HEK293T (cell line): ENCODE measurements at regions not wholly inside any gene's neighbourhood (a gene's known extent, or its start where the extent isn't known, plus 50 kb on each side); places are given as distances from the start of the nearest gene placed in this dataset.

ENCODE experiments used
- CTCF ChIA-PET: fragments of 350-600 bp; formaldehyde crosslinking; extraction: SDS; loops from one replicate; lab custom pipeline; 2021; ENCODE audit warnings: antibody characterized with exemption, inconsistent platforms; lab: Yijun Ruan, JAX
- POLR2A ChIA-PET: fragments of 350-600 bp; formaldehyde crosslinking; extraction: SDS; loops from one replicate; lab custom pipeline; 2020; ENCODE audit warnings: antibody characterized with exemption, inconsistent platforms; lab: Yijun Ruan, JAX
- DNase-seq: peaks from one replicate; pipeline ENCODE4 v3.0.0; 2012; ENCODE audit warnings: mixed read lengths; ENCODE audit errors: extremely low spot score
- ARNT ChIP-seq: fragments of 450-650 bp; IDR thresholded peaks from 2 replicates; pipeline ENCODE4 v1.6.1; 2017; ENCODE audit warnings: mild to moderate bottlenecking
- BHLHE40 ChIP-seq: fragments of 450-650 bp; IDR thresholded peaks from 2 replicates; pipeline ENCODE4 v1.6.1; 2016; ENCODE audit warnings: mild to moderate bottlenecking, moderate library complexity, borderline replicate concordance
- CTBP1 ChIP-seq: fragments of 450-650 bp; IDR thresholded peaks from 2 replicates; pipeline ENCODE4 v1.6.1; 2016; ENCODE audit warnings: borderline replicate concordance
- ELF4 ChIP-seq: fragments of 450-650 bp; IDR thresholded peaks from 2 replicates; pipeline ENCODE4 v1.6.1; 2017; ENCODE audit warnings: antibody characterized with exemption
- FOXA1 ChIP-seq: fragments of 450-650 bp; IDR thresholded peaks from 2 replicates; pipeline ENCODE4 v1.6.1; 2016; ENCODE audit warnings: mild to moderate bottlenecking
- FOXK2 ChIP-seq: fragments of 450-650 bp; IDR thresholded peaks from 2 replicates; pipeline ENCODE4 v1.6.1; 2016; ENCODE audit warnings: mild to moderate bottlenecking
- FOXM1 ChIP-seq: fragments of 450-650 bp; IDR thresholded peaks from 2 replicates; pipeline ENCODE4 v1.6.1; 2017; ENCODE audit warnings: mild to moderate bottlenecking, borderline replicate concordance
- HDGF ChIP-seq: fragments of 450-650 bp; IDR thresholded peaks from 2 replicates; pipeline ENCODE4 v1.6.1; 2017; ENCODE audit warnings: antibody characterized with exemption, borderline replicate concordance
- L3MBTL2 ChIP-seq: fragments of 450-650 bp; conservative IDR thresholded peaks from 2 replicates; pipeline ENCODE4 v1.6.1; 2016; ENCODE audit warnings: mild to moderate bottlenecking
- LEF1 ChIP-seq: fragments of 450-650 bp; IDR thresholded peaks from 2 replicates; pipeline ENCODE4 v1.6.1; 2017; ENCODE audit warnings: mild to moderate bottlenecking, borderline replicate concordance
- NFRKB ChIP-seq: fragments of 450-650 bp; IDR thresholded peaks from 2 replicates; pipeline ENCODE4 v1.6.1; 2016; ENCODE audit warnings: mild to moderate bottlenecking, moderate library complexity
- SP1 ChIP-seq: fragments of 450-650 bp; IDR thresholded peaks from 2 replicates; pipeline ENCODE4 v1.6.1; 2017
- SUZ12 ChIP-seq: fragments of 450-650 bp; IDR thresholded peaks from 2 replicates; pipeline ENCODE4 v1.6.1; 2016; ENCODE audit warnings: mild to moderate bottlenecking
- TARDBP ChIP-seq: fragments of 450-650 bp; IDR thresholded peaks from 2 replicates; pipeline ENCODE4 v1.6.1; 2016
- ZNF384 ChIP-seq: fragments of 450-650 bp; IDR thresholded peaks from 2 replicates; pipeline ENCODE4 v1.6.1; 2016
- TF ChIP-seq, protein P1 (sequence below): fragments of 450-650 bp; IDR thresholded peaks from 2 replicates; pipeline ENCODE4 v1.6.1; 2016

DNA sequence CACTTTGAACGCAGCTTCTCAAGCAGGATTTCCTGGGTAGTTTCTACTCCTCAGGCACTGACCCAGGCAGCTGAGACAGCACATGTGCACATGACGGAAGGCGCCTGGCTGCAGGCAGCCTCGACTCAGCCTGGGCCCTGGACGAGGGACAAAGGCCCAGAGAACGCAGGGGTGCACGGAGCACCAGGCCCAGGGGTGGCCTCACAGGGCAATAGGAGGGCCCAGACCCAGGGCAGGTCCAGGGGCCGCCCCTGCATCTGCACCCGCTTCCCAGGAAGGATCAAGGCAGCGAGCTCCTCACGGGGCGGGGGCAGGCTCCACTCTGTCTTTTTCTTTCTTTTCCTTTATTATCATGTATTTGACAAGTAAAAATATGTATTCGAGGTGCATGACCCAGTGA, 208.4 kb downstream of the BRD1 start:
- ChIA-PET CTCF (no interaction called here), POLR2A (no interaction called here)
- no peak for DNase-seq
- TF ChIP-seq, protein P1, sequence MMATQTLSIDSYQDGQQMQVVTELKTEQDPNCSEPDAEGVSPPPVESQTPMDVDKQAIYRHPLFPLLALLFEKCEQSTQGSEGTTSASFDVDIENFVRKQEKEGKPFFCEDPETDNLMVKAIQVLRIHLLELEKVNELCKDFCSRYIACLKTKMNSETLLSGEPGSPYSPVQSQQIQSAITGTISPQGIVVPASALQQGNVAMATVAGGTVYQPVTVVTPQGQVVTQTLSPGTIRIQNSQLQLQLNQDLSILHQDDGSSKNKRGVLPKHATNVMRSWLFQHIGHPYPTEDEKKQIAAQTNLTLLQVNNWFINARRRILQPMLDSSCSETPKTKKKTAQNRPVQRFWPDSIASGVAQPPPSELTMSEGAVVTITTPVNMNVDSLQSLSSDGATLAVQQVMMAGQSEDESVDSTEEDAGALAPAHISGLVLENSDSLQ = no peak
- no peak for TF ChIP-seq TARDBP
- no peak for TF ChIP-seq FOXA1
- TF ChIP-seq FOXK2 = no peak
- no peak for TF ChIP-seq FOXM1
- TF ChIP-seq SP1 = no peak
- TF ChIP-seq LEF1 = no peak
- no peak for TF ChIP-seq ARNT
- TF ChIP-seq ZNF384 = no peak
- TF ChIP-seq BHLHE40 = no peak

GRCh38 chr22:49618677-49618953, 209.1 kb downstream of the BRD1 start:
- TF ChIP-seq NFRKB (no peak), L3MBTL2 (no peak), SUZ12 (no peak), ARNT (no peak), TARDBP (no peak), FOXK2 (no peak), CTBP1 (no peak), LEF1 (no peak), ZNF384 (no peak), HDGF (no peak), ELF4 (no peak), SP1 (no peak), FOXM1 (no peak)
- TF ChIP-seq, protein P1 = no peak
- ChIA-PET CTCF (no interaction called here), POLR2A (no interaction called here)

GRCh38 chr22:49617866-49618676, 209.6 kb downstream of the BRD1 start:
- TF ChIP-seq ZNF384 (no peak), BHLHE40 (no peak), SUZ12 (no peak), FOXA1 (no peak), ARNT (no peak), ELF4 (no peak), FOXM1 (no peak), LEF1 (no peak), CTBP1 (no peak), HDGF (no peak), SP1 (no peak), L3MBTL2 (no peak), NFRKB (no peak), FOXK2 (no peak), TARDBP (no peak)
- TF ChIP-seq, protein P1 = no peak
- POLR2A ChIA-PET = no interaction called here
- DNase-seq = no peak
- CTCF ChIA-PET = no interaction called here

More at GRCh38 chr22:49618677-49618953, 209.1 kb downstream of the BRD1 start:
- DNase-seq = no peak

DNA sequence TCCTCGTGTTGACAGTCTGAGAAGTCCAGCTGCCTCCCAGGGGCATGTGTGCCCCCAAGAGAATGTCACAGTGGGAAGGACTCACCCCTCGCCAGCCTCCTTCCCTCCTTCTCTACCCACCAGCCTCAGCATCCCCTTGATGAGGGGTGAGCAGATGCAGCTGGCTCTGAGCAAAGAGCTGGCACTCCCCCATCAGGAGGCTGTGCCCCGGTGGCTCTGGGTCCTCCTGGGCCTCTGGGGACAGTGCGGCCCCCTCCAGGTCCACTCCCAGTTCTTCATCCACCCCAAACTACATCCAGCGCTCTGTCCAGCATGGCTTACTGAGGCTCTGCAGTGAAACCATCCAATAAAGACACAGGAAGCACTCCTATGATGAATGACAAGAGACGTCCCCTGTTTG, 210.4 kb downstream of the BRD1 start:
- no peak for DNase-seq
- TF ChIP-seq TARDBP = no peak
- no peak for TF ChIP-seq FOXA1
- TF ChIP-seq BHLHE40 = no peak
- no peak for TF ChIP-seq ELF4
- TF ChIP-seq ZNF384 = no peak
- TF ChIP-seq NFRKB = no peak
- TF ChIP-seq FOXK2 = no peak
- TF ChIP-seq L3MBTL2 = no peak
- TF ChIP-seq HDGF = no peak
- TF ChIP-seq FOXM1 = no peak
- TF ChIP-seq LEF1 = no peak
- TF ChIP-seq, protein P1 = no peak
- TF ChIP-seq SP1 = no peak
- TF ChIP-seq ARNT = no peak
- no peak for TF ChIP-seq SUZ12
- no peak for TF ChIP-seq CTBP1
- ChIA-PET CTCF (no interaction called here), POLR2A (no interaction called here)

DNA sequence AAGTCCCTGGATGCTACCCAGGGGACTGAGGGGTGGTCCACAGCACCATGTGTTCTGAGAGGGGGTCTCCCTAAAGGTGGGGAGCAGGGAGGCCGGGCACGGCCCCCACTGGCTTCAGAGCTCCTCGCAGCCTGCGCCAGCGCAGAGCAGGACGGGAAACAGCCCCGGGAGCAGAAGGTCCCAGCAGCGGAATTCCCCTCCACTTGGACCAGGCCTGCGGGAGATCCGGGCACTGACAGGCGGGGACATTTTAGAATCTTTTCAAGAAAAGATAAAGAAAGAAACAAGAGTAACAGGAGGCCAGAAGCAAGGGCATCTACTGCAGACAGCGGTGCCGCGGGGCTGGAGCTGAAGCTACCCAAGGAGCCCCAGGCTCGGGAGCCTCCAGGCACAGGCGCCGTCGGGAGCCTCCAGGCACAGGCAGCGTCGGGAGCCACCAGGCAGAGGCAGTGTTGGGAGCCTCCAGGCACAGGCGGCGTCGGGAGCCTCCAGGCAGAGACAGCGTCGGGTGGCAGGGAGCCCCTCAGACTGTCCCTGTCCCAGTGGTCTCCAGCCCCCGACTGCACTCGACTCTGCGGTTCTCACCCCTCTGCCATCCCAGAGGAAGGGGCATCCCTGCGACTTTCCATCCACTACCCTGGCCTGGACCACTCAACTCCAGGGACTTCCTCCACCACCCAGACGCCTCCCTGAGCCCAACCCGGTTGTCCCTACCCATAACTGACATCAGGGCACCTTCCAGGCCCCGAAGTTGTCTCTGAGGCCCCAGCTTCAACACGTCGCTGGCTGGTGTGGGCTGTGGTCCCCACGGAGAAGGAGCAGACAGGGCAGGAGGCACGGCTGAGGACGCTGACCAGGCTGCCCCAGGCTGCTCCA, 211.1 kb downstream of the BRD1 start:
- CTCF ChIA-PET = no interaction called here
- POLR2A ChIA-PET = no interaction called here
- TF ChIP-seq L3MBTL2 (no peak), LEF1 (no peak), TARDBP (no peak), FOXM1 (no peak), ZNF384 (no peak), SUZ12 (no peak), NFRKB (no peak), BHLHE40 (no peak), SP1 (no peak), HDGF (no peak), FOXK2 (no peak), ARNT (no peak), FOXA1 (no peak), CTBP1 (no peak), ELF4 (no peak)
- TF ChIP-seq, protein P1 = no peak
- no peak for DNase-seq
